Retinal pigment epithelial cell (primary cell): ENCODE measurements at regions not wholly inside any gene's neighbourhood (a gene's known extent, or its start where the extent isn't known, plus 50 kb on each side); places are given as distances from the start of the nearest gene placed in this dataset.

Experiments
- DNase-seq: peaks from one replicate; pipeline ENCODE4 v3.0.0-alpha.2; 2010; ENCODE audit warnings: low read depth
- H3K4me3 ChIP-seq: 2 replicates; pipeline ENCODE4 v1.5.1; 2011; ENCODE audit warnings: mild to moderate bottlenecking, low read length, control low read depth, moderate library complexity
- TF ChIP-seq, protein P1 (sequence below): conservative IDR thresholded peaks from 2 replicates; pipeline ENCODE4 v1.5.1; 2011; ENCODE audit warnings: low read depth, low read length, control low read depth, inconsistent platforms

GRCh38 chr7:9645756-9646155 is 1212.3 kb downstream of the NXPH1 start:
- peak; percentile 19 for DNase-seq
- H3K4me3 ChIP-seq, result no peak overlapping the region
- TF ChIP-seq, protein P1, sequence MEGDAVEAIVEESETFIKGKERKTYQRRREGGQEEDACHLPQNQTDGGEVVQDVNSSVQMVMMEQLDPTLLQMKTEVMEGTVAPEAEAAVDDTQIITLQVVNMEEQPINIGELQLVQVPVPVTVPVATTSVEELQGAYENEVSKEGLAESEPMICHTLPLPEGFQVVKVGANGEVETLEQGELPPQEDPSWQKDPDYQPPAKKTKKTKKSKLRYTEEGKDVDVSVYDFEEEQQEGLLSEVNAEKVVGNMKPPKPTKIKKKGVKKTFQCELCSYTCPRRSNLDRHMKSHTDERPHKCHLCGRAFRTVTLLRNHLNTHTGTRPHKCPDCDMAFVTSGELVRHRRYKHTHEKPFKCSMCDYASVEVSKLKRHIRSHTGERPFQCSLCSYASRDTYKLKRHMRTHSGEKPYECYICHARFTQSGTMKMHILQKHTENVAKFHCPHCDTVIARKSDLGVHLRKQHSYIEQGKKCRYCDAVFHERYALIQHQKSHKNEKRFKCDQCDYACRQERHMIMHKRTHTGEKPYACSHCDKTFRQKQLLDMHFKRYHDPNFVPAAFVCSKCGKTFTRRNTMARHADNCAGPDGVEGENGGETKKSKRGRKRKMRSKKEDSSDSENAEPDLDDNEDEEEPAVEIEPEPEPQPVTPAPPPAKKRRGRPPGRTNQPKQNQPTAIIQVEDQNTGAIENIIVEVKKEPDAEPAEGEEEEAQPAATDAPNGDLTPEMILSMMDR, result no peak

DNA sequence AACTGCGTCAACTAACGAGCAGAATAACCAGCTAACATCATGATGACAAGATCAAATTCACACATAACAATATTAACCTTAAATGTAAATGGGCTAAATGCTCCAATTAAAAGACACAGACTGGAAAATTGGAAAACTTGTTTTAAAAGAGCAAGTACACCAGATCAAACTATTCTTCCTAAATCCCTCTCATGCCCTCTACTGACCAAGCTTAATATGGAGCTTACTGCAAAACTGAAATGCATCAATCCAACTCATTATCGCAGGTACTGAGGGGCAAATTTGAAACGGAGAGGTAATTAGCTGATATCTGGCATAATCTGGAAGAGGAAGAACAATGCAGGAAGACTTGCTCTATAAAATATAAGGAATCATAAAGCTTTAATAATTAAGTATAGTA is 1223.8 kb downstream of the NXPH1 start:
- no peak for DNase-seq
- no peak overlapping the region for H3K4me3 ChIP-seq
- TF ChIP-seq, protein P1, result peak; percentile 44

DNA sequence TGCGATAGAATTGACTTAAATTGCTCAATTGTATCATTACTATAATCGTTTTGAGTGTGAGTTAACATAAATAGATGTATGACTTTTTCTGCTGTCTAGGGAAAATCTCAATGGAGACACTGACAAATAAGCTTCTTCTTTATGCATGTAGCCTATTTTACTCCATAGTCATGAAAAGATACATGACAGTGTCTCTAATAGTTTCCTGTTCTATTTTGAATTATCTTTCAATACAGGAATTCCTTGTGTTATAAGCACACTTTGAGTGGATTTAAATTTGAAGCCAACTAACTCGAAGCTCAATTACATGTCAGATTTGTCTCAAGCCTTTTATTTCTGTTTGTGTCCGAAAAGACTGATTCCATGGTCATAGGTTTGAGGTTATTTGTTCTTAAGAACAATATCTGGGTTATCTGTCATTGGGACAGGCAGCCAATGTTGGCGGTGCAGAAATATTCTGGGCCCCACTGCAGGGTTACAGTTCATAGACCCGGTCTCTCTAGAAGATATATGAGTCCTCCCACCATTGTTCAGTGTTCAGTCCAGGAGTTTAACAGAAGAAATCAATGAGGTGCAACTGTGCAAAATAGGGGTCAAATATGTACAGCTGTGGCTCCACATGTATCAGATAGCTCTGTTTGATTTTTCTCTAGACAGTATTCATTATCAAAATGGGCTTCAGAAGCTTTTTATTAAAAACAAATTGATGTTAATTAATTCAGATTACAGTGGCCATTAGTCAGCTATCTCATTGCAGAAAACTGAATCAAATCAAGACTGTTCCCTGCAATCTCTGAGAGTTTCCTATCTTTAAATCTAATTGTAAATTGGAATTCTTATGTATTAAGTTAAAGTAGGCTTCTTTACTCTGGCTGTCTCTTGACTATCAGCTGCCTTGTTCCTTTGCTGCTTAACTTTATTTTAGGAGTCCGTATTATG is 1238.8 kb downstream of the NXPH1 start:
- TF ChIP-seq, protein P1, result no peak
- no peak overlapping the region for H3K4me3 ChIP-seq
- DNase-seq, result no peak

DNA sequence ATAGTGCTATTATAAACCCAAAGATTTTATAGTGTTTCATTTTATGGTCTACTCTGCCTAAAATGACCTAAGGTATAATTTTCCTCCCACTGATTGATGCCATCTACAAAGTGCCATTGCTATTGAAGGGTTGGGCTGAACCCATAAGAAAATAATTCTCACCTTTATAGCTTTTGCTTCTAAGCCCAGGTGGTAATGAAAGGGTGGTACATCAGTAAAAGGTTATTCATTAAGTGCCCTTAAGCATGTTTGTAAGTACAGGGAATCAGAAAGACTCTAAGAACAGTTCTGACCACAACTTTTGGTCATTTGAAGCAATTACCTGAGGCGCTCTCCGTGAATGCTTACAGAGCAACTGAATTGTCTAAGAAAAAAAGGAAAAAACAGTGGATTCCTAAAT is 1247.3 kb downstream of the NXPH1 start:
- DNase-seq, result no peak
- no peak overlapping the region for H3K4me3 ChIP-seq
- TF ChIP-seq, protein P1, result no peak

GRCh38 chr7:9681284-9681683 is 1247.9 kb downstream of the NXPH1 start:
- DNase-seq, result no peak
- TF ChIP-seq, protein P1, result no peak
- no peak overlapping the region for H3K4me3 ChIP-seq

DNA sequence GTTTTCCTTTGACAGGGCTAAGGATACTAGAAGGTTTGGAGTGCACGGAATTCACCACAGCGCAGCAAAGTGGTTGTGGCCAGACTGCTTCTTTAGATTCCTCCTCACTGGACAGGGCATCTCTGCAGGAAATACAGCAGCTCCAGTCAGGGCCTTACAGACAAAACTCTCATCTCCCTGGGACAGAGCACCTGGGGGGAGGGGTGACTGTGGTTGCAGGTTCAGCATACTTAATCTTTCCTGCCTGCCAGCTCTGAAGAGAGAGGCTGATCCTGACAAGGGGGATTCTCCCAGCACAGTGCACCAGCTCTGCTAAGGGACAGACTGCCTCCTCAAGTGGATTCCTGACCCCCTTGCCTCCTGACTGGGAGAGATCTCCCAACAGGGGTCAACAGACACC is 1257.9 kb downstream of the NXPH1 start:
- DNase-seq, result no peak
- TF ChIP-seq, protein P1, result no peak
- H3K4me3 ChIP-seq, result no peak overlapping the region

DNA sequence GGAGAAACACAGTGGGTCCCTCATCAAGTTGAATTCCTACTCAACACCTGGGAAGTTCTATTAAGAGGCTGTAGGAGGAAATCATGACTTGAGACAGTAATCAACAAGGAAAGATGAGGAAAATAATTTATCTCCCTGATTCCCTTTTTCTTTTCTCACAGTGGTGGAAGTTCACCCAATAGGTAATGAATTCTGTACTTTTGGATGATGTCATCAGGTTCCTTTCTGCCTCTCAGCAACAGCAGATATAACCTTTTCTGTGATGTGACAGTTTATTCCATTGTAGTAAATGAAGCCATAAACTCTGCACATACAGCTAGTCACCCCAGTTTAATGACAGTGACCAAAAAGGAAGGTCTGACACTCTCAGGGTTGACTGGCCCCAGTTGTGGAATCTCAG is 1265.0 kb downstream of the NXPH1 start:
- DNase-seq, result no peak

More for the DNA sequence above, 1265.0 kb downstream of the NXPH1 start:
- no peak overlapping the region for H3K4me3 ChIP-seq
- TF ChIP-seq, protein P1, result no peak
